ENCODE measurements at regions not wholly inside any gene's neighbourhood (a gene's known extent, or its start where the extent isn't known, plus 50 kb on each side); places are given as distances from the start of the nearest gene placed in this dataset.

DNA sequence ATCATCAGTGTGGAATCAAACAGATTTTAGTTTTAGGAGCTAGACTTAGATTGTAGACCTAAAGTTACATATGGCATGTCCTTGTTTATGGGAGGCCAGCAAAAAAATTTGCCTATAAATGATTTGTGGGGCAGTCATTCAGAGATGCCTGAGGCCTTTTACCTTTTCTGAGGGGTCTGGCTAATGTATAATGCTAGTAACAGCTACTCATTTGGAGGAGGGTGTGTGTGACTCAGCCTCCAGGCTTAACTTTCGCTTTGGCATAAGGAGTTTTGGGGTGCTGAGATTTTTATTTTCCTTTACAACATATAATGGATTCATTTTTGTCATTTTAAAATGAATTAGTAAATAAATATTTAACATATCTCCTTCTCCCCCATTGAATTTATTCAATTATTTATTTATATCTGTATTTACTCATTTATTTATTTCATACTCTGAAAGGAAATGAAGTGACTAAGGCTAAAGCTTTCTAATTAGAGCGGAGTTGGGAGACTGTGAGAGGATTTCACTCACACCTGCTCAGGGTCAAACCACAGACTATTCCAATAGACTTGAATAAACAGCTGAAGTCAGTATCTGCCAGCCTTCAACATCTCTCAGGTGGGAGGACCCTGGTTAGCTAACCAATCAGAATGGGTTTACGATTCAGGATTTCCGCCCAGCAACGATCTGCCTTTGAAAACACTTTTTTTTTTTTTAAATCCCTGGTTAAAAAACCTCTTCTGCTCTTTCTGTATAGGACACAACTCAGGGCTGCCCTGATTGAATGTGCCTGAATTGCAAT is 487.5 kb upstream of the SGCD start:
- Histone ChIP-seq H3K27ac (ENCODE audit: extremely low read depth, low read depth, low read length) (no peak overlapping the region), H2AFZ (ENCODE audit: low read depth, low read length) (no peak overlapping the region), H3K79me2 (ENCODE audit: control insufficient read depth, insufficient read depth, low read length) (no peaks in the 10 kb centered on the region), H3K4me1 (replicated peaks in 1 of 2; ENCODE audit: control insufficient read depth in 2 of 2, insufficient read depth in 2 of 2, low read length in 2 of 2) (no peaks in the 10 kb centered on the region), H3K4me2 (ENCODE audit: insufficient read depth, low read length) (no peak overlapping the region), H4K20me1 (replicated peaks; ENCODE audit: control insufficient read depth, insufficient read depth, low read length) (no peaks in the 10 kb centered on the region), H3K9me3 (replicated peaks; ENCODE audit: control insufficient read depth, insufficient read depth, low read depth, low read length) (no peaks in the 10 kb centered on the region), H3K9me1 (ENCODE audit: control insufficient read depth, insufficient read depth, low read length) (no peaks in the 10 kb centered on the region), H3K4me3 (no peak overlapping the region), H3K27me3 (ENCODE audit: control insufficient read depth in 2 of 2, insufficient read depth in 2 of 2, low read length in 2 of 2) (no peaks in the 10 kb centered on the region), H3K36me3 (ENCODE audit: control insufficient read depth, insufficient read depth, low read length) (no peaks in the 10 kb centered on the region), H3K9ac (ENCODE audit: insufficient read depth in 1 of 2, low read depth in 2 of 2, low read length in 2 of 2) (no peak overlapping the region)
- no peak for FAIRE-seq
- BruUV-seq (replicated peaks) = no TSS peak
- POLR2A ChIA-PET = no interaction called here
- CTCF ChIA-PET (ENCODE audit: low intra/inter-chr PET ratio) = no interaction called here
- in situ Hi-C loops (cut with MboI) = no loop called here
- DNase-seq (ENCODE audit: extremely low read depth in 1 of 4, low spot score in 3 of 4) = no peak
- WGBS (ENCODE audit: insufficient coverage, low coverage, missing lambda C conversion rate) = 0% methylated on average over 5 of the region's 5 CpGs
- TF ChIP-seq CSDE1 (IDR thresholded peaks at IDR 0.05) (no peak), HNRNPL (IDR thresholded peaks at IDR 0.05; ENCODE audit: low read depth, low read length) (no peak), CBFA2T3 (IDR thresholded peaks at IDR 0.05) (no peak), POLR2AphosphoS2 (IDR thresholded peaks at IDR 0.05; ENCODE audit: low read length) (no peak), TOE1 (IDR thresholded peaks at IDR 0.05; ENCODE audit: borderline replicate concordance) (no peak), TOE1 (CRISPR knock-in tag; IDR thresholded peaks at IDR 0.05; ENCODE audit: borderline replicate concordance, low read depth) (no peak), ZC3H8 (IDR thresholded peaks at IDR 0.05) (no peak), NUFIP1 (IDR thresholded peaks at IDR 0.05; ENCODE audit: partially characterized antibody) (no peak), ZFP30 (CRISPR knock-in tag; IDR thresholded peaks at IDR 0.05; ENCODE audit: borderline replicate concordance) (no peak), KAT7 (CRISPR knock-in tag; IDR thresholded peaks at IDR 0.05; ENCODE audit: borderline replicate concordance) (no peak), ZNF431 (CRISPR knock-in tag; IDR thresholded peaks at IDR 0.05) (no peak), RNF2 (IDR thresholded peaks at IDR 0.05) (no peak), BHLHE40 (IDR thresholded peaks at IDR 0.05; ENCODE audit: low read length) (no peak), ZNF445 (CRISPR knock-in tag; IDR thresholded peaks at IDR 0.05; ENCODE audit: low read depth) (no peak)
- TF ChIP-seq, protein P1, sequence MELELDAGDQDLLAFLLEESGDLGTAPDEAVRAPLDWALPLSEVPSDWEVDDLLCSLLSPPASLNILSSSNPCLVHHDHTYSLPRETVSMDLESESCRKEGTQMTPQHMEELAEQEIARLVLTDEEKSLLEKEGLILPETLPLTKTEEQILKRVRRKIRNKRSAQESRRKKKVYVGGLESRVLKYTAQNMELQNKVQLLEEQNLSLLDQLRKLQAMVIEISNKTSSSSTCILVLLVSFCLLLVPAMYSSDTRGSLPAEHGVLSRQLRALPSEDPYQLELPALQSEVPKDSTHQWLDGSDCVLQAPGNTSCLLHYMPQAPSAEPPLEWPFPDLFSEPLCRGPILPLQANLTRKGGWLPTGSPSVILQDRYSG (tag; conservative IDR thresholded peaks at IDR 0.05; ENCODE audit: low read depth) = no peak
- TF ChIP-seq, protein P2, sequence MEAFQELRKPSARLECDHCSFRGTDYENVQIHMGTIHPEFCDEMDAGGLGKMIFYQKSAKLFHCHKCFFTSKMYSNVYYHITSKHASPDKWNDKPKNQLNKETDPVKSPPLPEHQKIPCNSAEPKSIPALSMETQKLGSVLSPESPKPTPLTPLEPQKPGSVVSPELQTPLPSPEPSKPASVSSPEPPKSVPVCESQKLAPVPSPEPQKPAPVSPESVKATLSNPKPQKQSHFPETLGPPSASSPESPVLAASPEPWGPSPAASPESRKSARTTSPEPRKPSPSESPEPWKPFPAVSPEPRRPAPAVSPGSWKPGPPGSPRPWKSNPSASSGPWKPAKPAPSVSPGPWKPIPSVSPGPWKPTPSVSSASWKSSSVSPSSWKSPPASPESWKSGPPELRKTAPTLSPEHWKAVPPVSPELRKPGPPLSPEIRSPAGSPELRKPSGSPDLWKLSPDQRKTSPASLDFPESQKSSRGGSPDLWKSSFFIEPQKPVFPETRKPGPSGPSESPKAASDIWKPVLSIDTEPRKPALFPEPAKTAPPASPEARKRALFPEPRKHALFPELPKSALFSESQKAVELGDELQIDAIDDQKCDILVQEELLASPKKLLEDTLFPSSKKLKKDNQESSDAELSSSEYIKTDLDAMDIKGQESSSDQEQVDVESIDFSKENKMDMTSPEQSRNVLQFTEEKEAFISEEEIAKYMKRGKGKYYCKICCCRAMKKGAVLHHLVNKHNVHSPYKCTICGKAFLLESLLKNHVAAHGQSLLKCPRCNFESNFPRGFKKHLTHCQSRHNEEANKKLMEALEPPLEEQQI (IDR thresholded peaks at IDR 0.05) = no peak
- intact Hi-C loops (cut with micrococcal nuclease) = no loop called here
- ATAC-seq = no peak
